ENCODE measurements at regions not wholly inside any gene's neighbourhood (a gene's known extent, or its start where the extent isn't known, plus 50 kb on each side); places are given as distances from the start of the nearest gene placed in this dataset.

- no peak for TF ChIP-seq CTCF (IDR thresholded peaks at IDR 0.05)
- TF ChIP-seq POLR2A (IDR thresholded peaks at IDR 0.05): no peak
These were observed 652.0 kb upstream of the NECTIN3 start for GRCh38 chr3:110419601-110420000.
